Mononuclear cell (primary cell): ENCODE measurements at regions not wholly inside any gene's neighbourhood (a gene's known extent, or its start where the extent isn't known, plus 50 kb on each side); places are given as distances from the start of the nearest gene placed in this dataset.
"Not testable (repeated sequence)": the region's sequence is repeated elsewhere in the genome, so short reads cannot be mapped to it uniquely, and the experiment has no call there.

Source experiments
- H3K27me3 ChIP-seq: 2 replicates; pipeline ENCODE4 v1.6.0; 2011; ENCODE audit warnings: low read length, control low read depth; ENCODE audit not compliant: insufficient read depth
- H3K4me1 ChIP-seq: 2 replicates; pipeline ENCODE4 v1.5.1; 2011; ENCODE audit warnings: mild to moderate bottlenecking, low read length, control low read depth; ENCODE audit not compliant: insufficient read depth
- H3K4me3 ChIP-seq: 2 replicates; pipeline ENCODE4 v1.5.1; 2011; ENCODE audit warnings: mild to moderate bottlenecking, low read length, moderate library complexity
- H3K9me3 ChIP-seq: 2 replicates; pipeline ENCODE4 v1.5.1; 2011; ENCODE audit warnings: low read depth, mild to moderate bottlenecking, control low read depth, low read length

DNA sequence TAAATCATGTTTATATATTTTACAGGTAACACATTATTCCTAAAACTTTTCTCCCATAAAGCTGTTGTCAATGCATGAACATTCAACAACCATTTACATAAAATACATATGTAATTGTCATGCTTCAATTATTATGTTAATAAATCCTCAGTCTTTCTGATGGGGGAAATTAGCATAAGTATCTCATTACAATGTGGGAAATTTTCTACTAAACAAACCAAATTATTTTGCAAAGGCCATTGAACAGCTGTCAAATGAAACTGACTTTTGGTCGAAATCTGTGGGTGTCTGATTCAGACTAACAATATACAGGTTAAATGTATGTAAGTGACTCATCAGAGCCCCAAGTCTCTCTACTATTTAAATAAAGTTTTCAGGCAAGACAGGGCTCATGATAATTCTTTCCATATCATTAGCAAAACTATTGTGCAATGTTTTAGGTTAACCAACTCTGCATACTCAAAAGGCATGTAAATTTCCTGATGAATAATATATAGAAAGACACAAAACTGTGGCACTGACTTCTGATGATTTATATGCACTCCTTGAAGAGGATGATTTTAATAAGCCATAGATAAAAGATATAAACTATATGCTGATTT, 795.3 kb upstream of the AADAT start:
- peaks cover 5% of the 10 kb centered on the region for H3K9me3 ChIP-seq
- H3K4me3 ChIP-seq: no peak overlapping the region
- H3K27me3 ChIP-seq: no peaks in the 10 kb centered on the region
- H3K4me1 ChIP-seq: no peaks in the 10 kb centered on the region

DNA sequence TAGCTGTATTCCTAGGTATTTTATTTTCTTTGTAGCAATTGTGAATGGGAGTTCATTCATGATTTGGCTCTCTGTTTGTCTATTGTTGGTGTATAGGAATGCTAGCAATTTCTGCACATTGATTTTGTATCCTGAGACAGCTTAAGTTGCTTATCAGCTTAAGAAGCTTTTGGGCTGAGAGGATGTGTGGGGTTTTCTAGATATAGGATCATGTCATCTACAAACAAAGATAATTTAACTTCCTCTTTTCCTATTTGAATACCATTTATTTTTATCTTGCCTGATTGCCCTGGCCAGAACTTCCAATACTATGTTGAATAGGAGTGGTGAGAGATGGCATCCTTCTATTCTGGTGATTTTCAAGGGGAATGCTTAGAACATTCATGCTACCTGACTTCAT, 791.9 kb upstream of the AADAT start:
- not testable (repeated sequence) for H3K27me3 ChIP-seq, H3K4me1 ChIP-seq, H3K9me3 ChIP-seq, H3K4me3 ChIP-seq

DNA sequence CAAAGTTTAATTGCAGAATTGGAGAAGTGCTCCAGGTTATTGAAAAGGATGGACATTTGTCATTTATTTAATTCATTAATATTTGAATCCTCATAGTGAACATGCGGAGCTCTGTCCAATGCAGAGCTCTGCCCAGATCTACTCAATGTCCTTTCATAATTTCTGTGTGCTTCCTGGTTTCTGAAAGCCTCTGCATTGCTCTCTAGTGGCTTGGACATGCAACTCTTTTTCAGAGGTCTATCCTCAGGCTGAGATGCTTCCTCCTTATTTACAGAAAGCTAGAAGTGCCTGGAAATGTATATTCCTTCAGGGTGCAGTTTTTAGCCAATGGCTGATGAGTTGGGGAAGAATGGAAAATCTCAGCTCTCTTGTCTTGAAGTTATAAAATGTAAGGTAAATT, 786.1 kb upstream of the AADAT start:
- Histone ChIP-seq H3K4me1 (no peaks in the 10 kb centered on the region), H3K4me3 (no peak overlapping the region), H3K27me3 (no peaks in the 10 kb centered on the region)

DNA sequence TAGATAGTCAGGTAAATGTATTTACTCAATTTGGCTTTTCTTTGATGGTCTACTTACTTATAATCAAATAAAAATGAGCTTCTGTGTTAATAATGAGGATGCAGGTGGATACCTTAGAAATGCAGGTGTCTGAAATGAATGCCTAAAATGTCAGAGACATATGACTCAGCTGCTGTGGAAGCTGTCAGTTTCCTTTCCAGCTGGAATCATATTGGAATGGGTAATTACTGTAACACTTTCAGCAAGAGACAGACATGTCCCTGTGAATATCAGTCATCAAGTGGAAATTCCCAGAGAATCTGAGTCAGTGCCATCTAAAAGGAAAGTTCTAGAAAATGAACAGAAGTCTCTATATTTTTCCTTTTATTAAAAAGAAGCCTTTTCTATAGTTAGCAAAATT, 783.0 kb upstream of the AADAT start:
- Histone ChIP-seq H3K9me3 (no peaks in the 10 kb centered on the region), H3K27me3 (no peaks in the 10 kb centered on the region)

More for the DNA sequence above, 786.1 kb upstream of the AADAT start:
- H3K9me3 ChIP-seq: no peaks in the 10 kb centered on the region

DNA sequence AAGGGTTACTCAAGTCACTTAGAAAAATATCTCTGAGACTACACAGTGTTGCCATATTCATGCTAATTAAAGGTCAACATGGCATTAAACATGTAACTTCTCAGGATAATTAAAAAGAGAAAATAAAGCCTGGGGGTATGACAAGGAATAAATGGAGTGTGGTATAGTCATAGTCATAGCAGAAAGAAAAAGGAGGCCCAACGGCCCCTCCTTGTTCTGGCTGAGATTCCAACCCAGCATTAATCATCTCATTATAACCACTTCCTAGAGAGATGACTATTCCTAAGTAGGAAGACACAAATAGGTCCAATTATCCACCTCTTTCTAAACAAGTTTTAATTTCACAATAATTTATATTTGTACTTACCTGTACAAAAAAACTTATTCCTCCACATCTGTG, 778.4 kb upstream of the AADAT start:
- no peaks in the 10 kb centered on the region for H3K27me3 ChIP-seq
- no peaks in the 10 kb centered on the region for H3K9me3 ChIP-seq
- H3K4me3 ChIP-seq: no peak overlapping the region
- H3K4me1 ChIP-seq: no peaks in the 10 kb centered on the region

More for the DNA sequence above, 783.0 kb upstream of the AADAT start:
- no peaks in the 10 kb centered on the region for H3K4me1 ChIP-seq
- no peak overlapping the region for H3K4me3 ChIP-seq

DNA sequence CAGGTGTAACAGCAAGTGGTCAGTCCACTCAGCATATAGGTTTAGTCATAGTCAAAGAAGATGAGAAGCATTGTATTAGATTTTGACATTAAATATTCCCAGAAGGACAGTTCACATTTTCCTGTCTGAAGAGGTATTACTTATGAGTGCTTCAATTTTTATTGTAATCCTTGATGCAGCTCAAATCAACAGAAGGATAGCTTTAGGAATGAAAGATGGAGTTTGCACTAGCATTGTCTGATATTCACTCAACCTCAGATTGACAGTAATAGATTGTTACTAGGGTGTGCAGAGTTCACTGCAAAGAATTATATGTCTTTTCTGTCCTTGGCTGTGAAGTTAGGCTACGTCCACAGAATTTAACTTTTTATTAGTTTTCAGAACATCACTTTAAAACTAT, 764.3 kb upstream of the AADAT start:
- H3K4me3 ChIP-seq: no peak overlapping the region
- no peaks in the 10 kb centered on the region for H3K9me3 ChIP-seq
- no peaks in the 10 kb centered on the region for H3K4me1 ChIP-seq
- H3K27me3 ChIP-seq: no peaks in the 10 kb centered on the region

DNA sequence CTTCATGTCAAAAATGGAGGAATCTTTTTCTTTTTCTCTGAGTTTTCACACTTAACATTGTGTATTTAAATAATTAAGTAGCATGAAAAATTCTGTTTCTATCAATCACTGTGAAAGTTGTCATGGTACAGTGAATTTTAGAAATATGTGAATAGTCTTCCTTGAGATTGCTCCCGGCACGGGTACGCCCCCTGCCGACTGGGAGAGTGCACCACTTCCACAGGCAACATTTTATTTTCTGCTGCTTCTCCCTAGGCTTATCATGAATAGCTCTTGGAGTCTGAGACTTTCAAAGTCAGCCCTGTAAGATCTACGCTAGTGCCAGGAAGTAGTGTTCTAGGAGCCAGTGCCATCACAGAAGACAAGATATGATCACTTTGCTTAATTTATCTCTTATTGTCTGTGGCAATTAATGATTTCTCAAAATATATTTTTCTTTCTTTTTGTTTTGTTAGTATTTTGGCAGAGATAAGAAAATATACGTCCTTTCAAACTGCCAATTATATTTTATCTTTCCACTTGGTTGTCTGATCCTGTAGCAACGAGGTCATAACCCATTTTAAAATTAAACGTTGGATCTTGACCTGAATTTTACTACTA, 763.8 kb upstream of the AADAT start:
- Histone ChIP-seq H3K27me3 (no peaks in the 10 kb centered on the region), H3K4me3 (no peak overlapping the region), H3K4me1 (no peaks in the 10 kb centered on the region), H3K9me3 (no peaks in the 10 kb centered on the region)

DNA sequence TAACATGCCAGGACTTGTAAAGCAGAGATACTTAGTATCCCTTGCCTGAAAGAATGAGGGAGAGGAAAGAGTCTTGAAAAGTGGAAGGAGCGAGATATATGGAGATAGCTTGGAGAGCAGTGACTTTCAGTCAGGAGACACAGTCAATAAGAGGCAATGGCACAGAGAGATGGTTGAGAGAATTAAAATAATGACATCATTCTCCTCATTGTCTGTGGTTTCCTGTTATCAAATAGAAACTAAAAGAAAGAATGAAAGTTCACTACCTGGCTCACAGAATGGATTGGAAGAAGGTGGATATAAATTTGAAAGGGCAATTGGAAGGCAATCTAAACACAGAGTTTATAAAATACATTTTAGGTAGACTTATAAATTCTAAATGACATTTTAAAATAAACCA, 760.2 kb upstream of the AADAT start:
- H3K4me1 ChIP-seq: no peaks in the 10 kb centered on the region
- no peaks in the 10 kb centered on the region for H3K9me3 ChIP-seq
- no peaks in the 10 kb centered on the region for H3K27me3 ChIP-seq
- no peak overlapping the region for H3K4me3 ChIP-seq

DNA sequence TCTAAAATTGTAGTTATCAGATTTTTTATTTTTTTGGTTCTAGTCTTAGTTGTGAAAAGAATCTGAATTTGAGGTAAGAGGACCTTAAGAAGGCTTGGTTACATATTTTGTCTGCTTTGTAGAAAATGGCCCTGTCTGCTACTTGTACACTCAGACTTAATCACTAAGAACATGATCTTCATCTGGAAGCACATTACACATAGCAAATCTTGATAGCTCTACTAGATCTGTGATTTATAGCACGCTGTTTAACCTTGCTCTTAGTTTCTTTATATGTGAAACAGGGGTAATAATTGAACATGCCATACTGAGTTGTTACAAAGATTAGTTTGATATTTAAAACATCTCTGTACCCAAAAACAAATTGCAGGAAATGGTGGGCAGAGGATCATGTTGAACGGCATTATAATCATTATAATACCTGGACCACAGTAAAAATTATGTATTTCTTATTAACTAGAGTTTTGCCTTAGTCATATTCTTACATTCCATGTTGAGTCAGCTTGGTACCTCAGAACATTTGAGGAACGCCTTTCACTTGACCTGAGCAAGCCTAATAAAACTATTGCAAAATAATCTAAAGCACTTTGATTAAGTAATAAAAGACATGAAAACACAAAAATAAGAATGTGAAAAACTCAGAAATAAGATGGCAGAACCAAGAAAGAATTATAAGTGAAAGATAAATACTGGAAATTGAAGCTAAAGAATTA, 738.0 kb upstream of the AADAT start:
- no peak overlapping the region for H3K4me3 ChIP-seq
- no peaks in the 10 kb centered on the region for H3K27me3 ChIP-seq
- no peaks in the 10 kb centered on the region for H3K9me3 ChIP-seq
- no peaks in the 10 kb centered on the region for H3K4me1 ChIP-seq

DNA sequence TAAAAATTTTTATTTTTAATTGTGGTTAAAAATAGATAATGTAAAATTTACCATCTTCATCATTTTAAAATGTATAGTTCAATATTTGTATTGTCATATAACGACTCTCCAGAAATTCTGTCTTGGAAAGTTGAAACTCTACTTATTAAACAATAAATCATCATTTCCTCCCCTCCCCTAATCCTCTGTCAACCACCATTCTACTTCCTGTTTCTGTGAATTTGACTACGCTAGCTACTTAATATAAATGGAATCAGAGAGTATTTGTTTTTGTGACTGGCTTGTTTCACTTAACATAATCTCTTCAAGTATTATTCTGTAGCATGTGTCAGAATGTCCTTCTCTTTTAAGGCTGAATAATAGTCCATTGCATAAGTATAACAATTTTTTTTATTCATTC, 729.0 kb upstream of the AADAT start:
- Histone ChIP-seq H3K4me1 (no peaks in the 10 kb centered on the region), H3K4me3 (no peak overlapping the region), H3K9me3 (peaks cover 10% of the 10 kb centered on the region), H3K27me3 (no peaks in the 10 kb centered on the region)

DNA sequence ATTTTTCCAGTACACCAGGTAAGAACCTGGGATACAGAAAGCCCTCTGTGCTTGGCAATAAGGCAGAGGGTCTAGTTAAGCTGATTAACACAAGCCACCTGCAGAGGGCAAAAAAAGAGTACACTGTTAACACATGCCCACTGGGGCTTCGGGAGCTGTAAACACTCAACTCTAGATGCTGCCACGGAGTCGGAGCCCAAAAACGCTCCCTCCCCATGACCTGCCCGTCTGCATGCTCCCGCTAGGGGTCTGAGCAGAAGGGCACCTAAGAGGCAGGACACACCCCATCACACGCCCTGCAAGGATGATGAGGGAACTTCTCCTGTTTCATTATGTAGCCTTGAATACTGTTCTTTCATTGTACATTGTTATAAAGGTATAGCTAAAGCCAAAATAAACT, 715.6 kb upstream of the AADAT start:
- Histone ChIP-seq H3K27me3 (no peaks in the 10 kb centered on the region), H3K9me3 (no peaks in the 10 kb centered on the region), H3K4me3 (no peak overlapping the region), H3K4me1 (no peaks in the 10 kb centered on the region)

DNA sequence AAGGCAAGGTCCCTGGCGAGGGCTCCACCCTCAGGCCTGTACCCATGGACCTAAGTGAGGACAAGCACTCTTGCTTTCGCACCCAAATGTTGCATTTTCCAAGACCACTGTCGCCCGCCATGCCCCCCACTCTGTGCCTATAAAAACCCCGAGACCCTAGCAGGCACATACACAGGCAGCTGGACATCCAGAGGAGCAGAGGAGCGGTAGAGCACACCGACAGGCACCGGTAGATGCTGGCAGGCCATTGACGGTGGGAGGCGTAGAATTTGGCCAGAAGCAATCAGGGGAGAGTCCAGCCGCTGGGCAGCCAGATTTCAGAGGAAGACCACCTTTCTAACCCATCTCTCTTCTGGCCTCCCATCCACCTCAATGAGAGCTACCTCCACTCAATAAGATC, 715.2 kb upstream of the AADAT start:
- Histone ChIP-seq H3K4me3 (no peak overlapping the region), H3K27me3 (no peaks in the 10 kb centered on the region), H3K4me1 (no peaks in the 10 kb centered on the region), H3K9me3 (no peaks in the 10 kb centered on the region)

DNA sequence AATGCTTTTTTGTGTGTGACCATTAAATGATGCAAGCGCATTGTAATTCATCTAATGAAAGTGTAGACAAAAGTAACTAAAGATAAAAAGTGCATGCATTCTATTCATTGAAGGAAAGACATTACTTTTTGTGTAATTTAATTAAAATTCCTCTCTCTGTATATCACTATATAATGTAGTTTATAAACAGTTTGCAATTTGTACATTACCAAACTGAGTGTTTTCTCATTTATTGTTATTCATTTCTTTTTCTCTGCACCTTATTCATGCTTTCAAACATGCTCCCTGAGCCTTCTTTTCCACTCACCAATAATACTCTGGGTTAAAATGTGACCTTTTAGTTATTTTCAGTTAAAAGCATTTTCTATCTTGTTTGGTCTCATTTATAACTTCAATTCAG, 713.7 kb upstream of the AADAT start:
- Histone ChIP-seq H3K4me3 (no peak overlapping the region), H3K27me3 (no peaks in the 10 kb centered on the region), H3K9me3 (no peaks in the 10 kb centered on the region), H3K4me1 (no peaks in the 10 kb centered on the region)

DNA sequence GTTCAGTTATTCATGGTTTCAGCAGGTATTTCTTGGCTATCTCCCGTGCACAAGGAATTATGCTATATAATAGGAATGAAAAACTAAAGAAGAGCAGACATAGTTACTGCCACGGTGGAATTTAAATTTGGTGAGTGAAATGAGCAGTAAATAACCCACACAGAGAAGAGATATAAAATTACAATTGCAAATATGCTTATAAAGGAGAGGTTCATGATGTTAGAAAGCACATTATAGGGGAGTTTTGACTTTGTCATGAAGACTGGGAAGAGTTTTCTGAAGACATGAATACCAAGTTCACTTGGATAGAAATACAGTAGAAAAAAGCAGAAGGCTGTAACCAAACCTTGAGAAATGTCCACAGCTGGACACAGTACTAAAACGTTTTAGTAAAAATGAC, 712.0 kb upstream of the AADAT start:
- Histone ChIP-seq H3K27me3 (no peaks in the 10 kb centered on the region), H3K9me3 (no peaks in the 10 kb centered on the region), H3K4me1 (no peaks in the 10 kb centered on the region), H3K4me3 (no peak overlapping the region)

DNA sequence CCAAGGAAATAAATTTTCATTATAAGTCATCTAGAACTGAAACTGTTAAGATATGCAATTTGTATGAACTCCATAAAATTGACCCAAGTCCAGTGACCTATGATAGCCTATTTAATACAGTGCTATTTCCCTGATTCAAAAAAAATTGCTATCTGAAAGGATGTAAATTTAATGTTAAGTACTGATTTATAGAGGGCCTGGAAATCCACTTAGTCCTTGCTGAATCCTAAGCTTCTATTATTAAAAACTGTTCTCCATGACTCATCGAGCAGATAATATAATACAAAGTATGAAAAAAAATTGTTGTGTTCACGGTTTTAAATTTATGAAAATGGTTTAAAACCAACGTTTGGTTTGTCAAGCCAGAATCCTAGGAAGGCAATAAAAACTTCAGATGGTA, 704.8 kb upstream of the AADAT start:
- Histone ChIP-seq H3K4me1 (no peaks in the 10 kb centered on the region), H3K27me3 (no peaks in the 10 kb centered on the region), H3K9me3 (peaks cover 10% of the 10 kb centered on the region), H3K4me3 (no peak overlapping the region)

DNA sequence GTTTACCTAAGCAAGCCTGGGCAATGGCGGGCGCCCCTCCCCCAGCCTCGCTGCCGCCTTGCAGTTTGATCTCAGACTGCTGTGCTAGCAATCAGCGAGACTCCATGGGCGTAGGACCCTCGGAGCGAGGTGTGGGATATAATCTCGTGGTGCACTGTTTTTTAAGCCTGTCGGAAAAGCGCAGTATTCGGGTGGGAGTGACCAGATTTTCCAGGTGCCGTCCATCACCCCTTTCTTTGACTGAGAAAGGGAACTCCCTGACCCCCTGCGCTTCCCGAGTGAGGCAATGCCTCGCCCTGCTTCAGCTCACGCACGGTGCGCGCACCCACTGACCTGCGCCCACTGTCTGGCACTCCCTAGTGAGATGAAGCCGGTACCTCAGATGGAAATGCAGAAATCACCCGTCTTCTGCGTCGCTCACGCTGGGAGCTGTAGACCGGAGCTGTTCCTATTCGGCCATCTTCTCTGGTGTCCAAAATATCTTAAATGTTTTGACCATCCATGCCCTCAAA, 698.8 kb upstream of the AADAT start:
- H3K4me3 ChIP-seq, H3K27me3 ChIP-seq, H3K9me3 ChIP-seq, H3K4me1 ChIP-seq: not testable (repeated sequence)
